Urinary bladder (tissue), 3 donors: ENCODE measurements at regions not wholly inside any gene's neighbourhood (a gene's known extent, or its start where the extent isn't known, plus 50 kb on each side); places are given as distances from the start of the nearest gene placed in this dataset.

ENCODE experiments used
- DNase-seq: peaks from one replicate; pipeline ENCODE4 v3.0.0-alpha.2; 2015; ENCODE audit errors: extremely low spot score
- H3K27ac ChIP-seq: one replicate; pipeline ENCODE4 v1.5.1; 2013; ENCODE audit warnings: low read depth, mild to moderate bottlenecking, moderate library complexity
- H3K36me3 ChIP-seq: one replicate; pipeline ENCODE4 v1.6.1; 2013; ENCODE audit warnings: mild to moderate bottlenecking, moderate library complexity; ENCODE audit not compliant: insufficient read depth
- H3K4me1 ChIP-seq: one replicate; pipeline ENCODE4 v1.6.1; 2013; ENCODE audit warnings: mild to moderate bottlenecking, moderate library complexity; ENCODE audit not compliant: insufficient read depth
- H3K4me3 ChIP-seq: one replicate; pipeline ENCODE4 v1.5.1; 2013; ENCODE audit warnings: low read depth, low read length
- WGBS: extraction: QIAGEN DNeasy Blood & Tissue Kit; methylation state at CpG from one replicate; pipeline ENCODE4 v1.1.7; 2013; 5-methylcytosine and 5-hydroxymethylcytosine counted together
- donor health status: healthy with polysubstance abuse.
- donor health status: healthy.

DNA sequence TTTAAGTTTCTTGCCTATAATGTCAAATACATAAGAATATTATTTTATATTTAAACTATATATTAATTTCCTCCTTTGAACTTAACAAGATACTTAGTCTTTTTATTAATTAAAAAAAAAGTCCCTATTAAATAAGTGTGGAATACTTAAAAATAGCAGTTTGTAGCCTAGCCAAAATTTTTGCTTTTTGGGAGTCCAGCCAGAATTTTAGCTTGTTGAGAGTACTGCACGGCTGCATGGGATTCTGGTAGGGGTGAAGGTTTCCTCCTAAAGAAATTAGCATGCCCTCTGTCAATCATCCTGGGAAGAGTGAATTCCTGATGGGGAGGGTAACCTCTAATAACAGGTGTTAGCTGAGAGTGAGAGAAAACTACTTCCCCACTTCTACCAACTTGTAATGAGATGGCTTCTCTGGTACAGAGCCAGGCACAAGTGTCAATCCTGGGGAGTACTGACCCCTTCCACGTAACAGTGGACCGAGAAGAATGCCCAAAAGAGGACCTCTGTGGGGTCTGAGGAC is 195.7 kb downstream of the SPRY2 start:
- DNase-seq = no peak
- 64% methylated on average over 3 of the region's 3 CpGs for WGBS
- Histone ChIP-seq H3K4me3 (no peak overlapping the region), H3K4me1 (no peaks in the 10 kb centered on the region), H3K36me3 (no peaks in the 10 kb centered on the region), H3K27ac (no peak overlapping the region)

DNA sequence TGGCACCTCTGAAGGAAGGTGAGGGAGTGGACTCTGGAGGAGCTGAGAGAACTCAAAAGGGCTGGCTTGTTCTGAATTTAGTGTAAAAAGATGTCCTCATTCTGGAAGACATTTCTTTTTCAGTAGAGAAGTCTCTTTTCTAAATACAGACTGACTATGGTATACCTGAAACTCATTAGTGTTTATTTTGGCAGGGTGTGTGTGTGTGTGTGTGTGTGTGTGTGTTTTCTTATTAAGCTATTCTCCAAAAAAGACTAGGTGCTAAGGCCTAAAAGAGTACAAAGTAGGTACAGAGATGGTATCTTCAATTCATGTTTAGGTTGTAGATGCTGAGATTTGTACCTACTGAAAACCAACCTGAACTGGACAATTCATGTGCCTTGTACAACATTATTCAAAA is 196.4 kb downstream of the SPRY2 start:
- no peaks in the 10 kb centered on the region for H3K36me3 ChIP-seq
- no peak for DNase-seq
- no peak overlapping the region for H3K27ac ChIP-seq
- H3K4me1 ChIP-seq = no peaks in the 10 kb centered on the region
- no peak overlapping the region for H3K4me3 ChIP-seq

DNA sequence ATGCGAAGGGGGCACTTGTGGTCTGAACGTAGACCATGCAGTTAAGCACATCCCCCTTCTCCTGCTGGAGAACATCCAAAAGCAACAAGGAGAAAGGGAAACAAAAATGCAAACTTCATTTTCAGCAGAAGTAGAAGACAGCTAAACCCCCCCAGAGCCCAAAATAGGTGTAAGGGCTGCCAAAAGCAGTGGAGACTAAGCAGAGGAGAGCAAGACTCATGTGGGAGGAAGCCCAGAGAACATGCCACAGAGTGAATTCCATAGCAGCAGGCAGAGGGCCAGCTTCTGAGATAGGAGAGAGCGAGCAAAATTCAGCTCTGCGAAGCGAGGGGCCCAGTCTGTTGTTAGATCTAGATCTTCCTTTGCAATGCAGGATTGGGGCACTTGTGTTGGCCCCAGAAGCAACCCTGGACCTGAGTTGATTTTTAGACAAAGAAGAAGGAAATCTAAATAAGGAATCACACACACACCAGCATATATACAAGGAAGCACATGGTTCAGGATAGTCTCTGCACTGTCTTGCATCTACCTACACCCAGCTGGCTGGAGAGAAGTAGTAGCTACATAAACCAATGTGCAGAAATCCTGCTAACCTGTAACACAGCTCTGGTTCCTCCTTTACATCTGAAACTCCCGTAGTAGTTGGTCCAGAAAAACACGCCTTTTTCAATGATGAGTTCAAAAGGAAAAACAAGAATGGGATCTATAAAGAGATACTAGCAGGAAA is 199.6 kb downstream of the SPRY2 start:
- Histone ChIP-seq H3K4me1 (no peaks in the 10 kb centered on the region), H3K27ac (no peak overlapping the region), H3K36me3 (no peaks in the 10 kb centered on the region), H3K4me3 (no peak overlapping the region)
- 39% methylated on average over 7 of the region's 7 CpGs for WGBS
- DNase-seq = peak; percentile 62

DNA sequence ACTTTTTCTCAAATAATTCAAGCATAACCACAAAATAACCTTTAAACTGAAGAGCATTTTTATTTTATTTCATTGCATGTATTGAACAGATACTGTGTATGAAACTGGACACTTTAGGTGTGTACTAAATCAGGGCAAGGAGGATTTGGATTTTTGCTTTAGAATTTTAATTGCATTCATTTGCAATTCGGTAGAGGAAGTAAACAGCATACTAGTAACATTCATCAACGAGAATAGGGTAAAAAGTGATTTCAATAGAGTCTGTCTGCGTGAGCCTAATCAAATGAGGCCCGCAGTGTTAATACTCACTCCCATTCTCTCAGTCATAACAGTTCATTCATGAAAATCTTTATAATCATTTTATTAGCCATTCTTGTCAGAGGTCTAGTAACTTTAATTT is 200.2 kb downstream of the SPRY2 start:
- Histone ChIP-seq H3K27ac (no peak overlapping the region), H3K36me3 (no peaks in the 10 kb centered on the region), H3K4me1 (no peaks in the 10 kb centered on the region), H3K4me3 (no peak overlapping the region)
- 37% methylated on average over 4 of the region's 4 CpGs for WGBS
- no peak for DNase-seq

DNA sequence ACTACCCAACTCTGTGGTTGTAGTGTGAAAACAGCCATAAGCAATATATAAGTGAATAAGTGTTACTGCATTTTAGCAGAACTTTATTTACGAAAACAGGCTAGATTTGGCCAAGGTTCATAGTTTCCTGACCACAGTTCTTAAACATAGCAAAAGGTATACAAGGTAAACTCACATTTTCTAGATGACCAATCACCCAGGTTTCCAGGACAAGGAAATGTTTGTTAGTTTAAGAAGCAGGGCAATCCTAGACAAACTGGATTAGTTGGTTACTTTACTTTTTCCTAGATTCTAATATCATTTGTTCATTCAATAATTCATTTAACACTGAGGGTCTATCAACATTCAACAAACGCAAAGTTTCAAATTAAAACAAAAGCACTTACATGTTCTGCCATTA is 201.7 kb downstream of the SPRY2 start:
- Histone ChIP-seq H3K27ac (no peak overlapping the region), H3K4me3 (no peak overlapping the region)
- WGBS = 94% methylated on average over 2 of the region's 2 CpGs

DNA sequence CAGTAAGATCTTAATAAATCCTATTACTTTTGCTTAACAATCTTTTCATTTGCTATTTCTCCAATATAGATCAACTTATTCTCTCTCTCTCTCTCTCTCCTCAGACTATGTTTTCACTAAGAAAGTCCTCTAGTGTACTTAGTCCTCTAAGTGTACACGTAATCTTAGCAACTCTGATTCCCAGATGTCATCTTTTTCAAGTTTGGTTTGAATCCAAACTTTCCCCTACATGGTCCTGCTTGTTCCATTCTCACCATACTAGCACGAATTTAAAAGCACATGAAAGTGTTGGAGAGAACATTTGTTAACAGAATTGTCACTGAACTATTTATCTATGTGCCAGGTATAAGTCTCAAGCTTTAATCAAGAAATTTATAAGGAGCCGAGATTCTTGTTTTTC is 202.9 kb downstream of the SPRY2 start:
- no peak for DNase-seq
- H3K4me3 ChIP-seq = no peak overlapping the region
- no peak overlapping the region for H3K27ac ChIP-seq
- no peaks in the 10 kb centered on the region for H3K36me3 ChIP-seq
- 53% methylated on average over 3 of the region's 3 CpGs for WGBS
- no peaks in the 10 kb centered on the region for H3K4me1 ChIP-seq

More for the DNA sequence above, 201.7 kb downstream of the SPRY2 start:
- H3K4me1 ChIP-seq = no peaks in the 10 kb centered on the region
- no peak for DNase-seq
- H3K36me3 ChIP-seq = no peaks in the 10 kb centered on the region

DNA sequence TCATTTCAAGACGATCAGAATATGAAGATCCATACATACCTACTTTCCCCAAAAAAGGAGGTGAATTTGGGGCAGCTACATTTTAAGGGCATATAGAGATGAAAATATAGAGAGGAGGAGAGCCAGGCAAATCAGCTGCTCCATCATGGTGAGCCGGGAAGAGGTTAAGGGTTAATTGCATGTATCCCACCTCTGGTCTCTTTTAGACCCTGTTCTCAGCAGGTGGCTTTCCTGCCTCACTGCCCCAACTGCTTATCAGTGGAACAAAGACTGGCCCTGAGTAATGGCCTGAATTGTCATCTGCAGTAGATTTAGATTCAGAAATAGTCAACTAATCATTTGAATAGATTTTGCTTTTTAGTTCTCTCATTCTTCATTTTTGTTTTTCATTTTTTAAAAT is 206.6 kb downstream of the SPRY2 start:
- H3K36me3 ChIP-seq = no peaks in the 10 kb centered on the region
- 72% methylated on average over 2 of the region's 2 CpGs for WGBS
- H3K4me1 ChIP-seq = no peaks in the 10 kb centered on the region
- H3K4me3 ChIP-seq = no peak overlapping the region
- H3K27ac ChIP-seq = no peak overlapping the region
- DNase-seq = no peak

DNA sequence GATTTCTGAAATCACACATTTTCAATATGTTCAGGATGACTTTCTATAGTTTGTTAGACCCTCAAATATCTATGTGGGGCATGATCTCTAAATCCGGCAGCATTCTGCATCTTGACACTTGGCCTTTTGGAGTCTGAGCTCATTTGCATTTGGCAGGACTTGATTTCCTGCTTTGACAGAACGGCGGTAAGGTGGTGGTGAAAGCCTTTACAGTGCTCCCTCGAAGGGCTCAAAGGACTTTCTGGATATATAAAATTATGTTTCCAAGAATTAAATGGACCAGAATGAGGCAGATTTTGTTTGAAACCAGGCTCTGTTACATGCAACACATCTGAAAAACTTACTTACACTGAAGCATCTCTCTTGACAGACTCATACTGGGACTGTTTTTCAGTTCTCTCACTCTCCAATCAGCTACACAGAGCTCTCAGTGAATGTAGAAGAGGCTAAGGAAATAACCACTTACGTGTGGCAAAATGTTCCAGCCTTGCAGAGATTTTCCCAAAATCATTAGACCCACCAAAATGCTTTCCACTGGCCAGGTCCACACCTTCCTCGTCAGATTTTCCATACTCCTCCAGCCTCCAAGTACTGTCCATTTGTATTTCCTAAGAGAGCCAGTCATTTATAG is 207.2 kb downstream of the SPRY2 start:
- no peak for DNase-seq
- H3K4me3 ChIP-seq = no peak overlapping the region
- H3K36me3 ChIP-seq = no peaks in the 10 kb centered on the region
- 50% methylated on average over 6 of the region's 6 CpGs for whole genome bisulfite sequencing
- no peaks in the 10 kb centered on the region for H3K4me1 ChIP-seq
- H3K27ac ChIP-seq = no peak overlapping the region

DNA sequence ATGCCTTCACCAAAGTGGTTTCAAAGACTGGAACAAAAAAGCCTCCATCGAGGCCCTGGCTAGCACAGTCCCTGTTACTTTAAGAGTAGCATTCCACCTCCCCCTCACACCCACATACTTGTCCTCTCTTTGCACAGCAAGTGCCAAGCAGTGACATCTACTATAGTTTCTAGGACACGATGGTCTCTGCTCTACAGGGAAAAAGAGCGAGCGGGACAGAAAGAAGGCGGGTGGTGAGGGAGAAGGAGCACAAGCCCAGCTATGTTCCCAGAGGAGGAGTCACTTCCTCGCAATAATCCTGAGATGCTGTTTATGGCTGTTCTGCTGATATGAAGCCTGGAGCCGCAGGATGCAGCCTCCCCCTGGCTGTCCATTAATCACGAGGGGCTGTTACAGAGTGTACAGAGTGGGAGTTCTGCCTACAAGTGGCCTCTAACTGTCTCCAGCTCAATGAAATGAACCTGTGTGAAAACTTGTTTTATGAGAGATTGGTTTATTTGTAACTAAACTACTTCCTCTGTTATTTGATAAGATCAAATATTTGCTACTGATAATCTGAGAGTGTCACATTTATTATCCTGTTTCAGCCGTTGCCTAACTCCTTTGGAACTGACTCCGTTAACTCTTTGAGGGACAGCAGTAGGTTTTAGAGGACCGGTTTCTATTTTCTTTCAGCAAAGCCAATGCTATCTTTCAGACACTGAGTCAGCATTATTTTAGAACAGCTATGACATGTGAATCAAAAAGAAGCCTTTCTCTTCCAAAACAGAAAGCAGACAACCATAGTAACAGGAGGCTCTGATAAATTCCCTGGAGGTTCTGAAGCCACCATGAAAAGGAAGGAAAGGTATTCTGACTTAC is 208.0 kb downstream of the SPRY2 start:
- DNase-seq = peak; percentile 67
- Histone ChIP-seq H3K36me3 (no peaks in the 10 kb centered on the region), H3K27ac (no peak overlapping the region), H3K4me3 (no peak overlapping the region), H3K4me1 (no peaks in the 10 kb centered on the region)
- 9% methylated on average over 11 of the region's 11 CpGs for WGBS

DNA sequence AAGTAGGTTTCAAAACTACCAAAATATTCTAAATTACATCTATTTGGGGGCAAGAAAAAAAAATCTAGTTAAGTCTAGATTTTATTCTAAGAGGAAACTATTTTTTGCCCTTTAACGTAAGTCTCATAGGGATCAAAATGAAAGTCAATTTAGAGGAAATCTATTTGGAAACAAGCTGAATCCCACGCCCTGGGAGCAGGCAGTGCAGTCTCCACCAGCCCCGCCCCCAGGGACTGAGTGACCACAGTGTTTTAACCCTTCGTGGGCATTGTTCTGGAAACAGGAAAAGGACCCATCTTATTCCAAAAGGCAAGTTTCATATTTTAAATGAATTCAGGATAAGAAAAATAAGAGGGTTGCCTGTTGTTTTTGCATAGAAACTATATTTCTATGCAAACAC is 209.7 kb downstream of the SPRY2 start:
- 22% methylated on average over 4 of the region's 4 CpGs for WGBS
- DNase-seq = peak; percentile 17

DNA sequence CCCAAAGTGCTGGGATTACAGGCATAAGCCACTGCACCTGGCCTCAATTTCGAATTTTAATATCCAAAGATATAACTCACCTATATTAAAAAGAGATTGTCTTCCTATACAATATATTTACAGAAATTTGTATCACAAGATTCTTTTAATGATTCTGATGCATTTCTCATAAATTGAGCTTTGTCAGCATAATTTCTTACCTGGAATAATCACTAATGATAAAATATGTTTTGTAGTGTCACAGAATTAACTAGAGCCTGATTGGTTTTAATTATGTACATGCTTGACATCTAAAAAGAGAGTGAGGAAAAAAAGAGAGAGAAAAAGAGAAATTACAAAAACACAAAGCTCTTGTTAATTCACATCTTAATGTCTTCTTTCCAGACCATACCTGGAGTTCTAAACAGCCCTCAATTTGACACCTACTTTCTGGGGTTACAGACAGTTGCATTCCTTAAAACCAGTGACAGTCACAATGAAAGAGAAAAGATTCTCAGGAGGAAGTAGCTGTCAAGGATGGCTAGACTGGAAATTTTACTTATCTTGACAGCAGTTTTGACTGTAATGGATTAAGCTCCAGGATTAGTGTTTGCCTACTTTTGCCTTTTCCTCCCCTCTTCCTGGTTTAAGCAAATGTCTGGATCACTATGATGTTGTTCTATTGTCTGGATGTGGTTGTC is 214.4 kb downstream of the SPRY2 start:
- Histone ChIP-seq H3K4me3 (no peak overlapping the region), H3K4me1 (no peaks in the 10 kb centered on the region), H3K27ac (no peak overlapping the region), H3K36me3 (no peaks in the 10 kb centered on the region)
- no peak for DNase-seq
- 83% methylated on average over 1 of the region's 1 CpG for WGBS

More for the DNA sequence above, 209.7 kb downstream of the SPRY2 start:
- Histone ChIP-seq H3K27ac (no peak overlapping the region), H3K4me1 (no peaks in the 10 kb centered on the region), H3K4me3 (no peak overlapping the region), H3K36me3 (no peaks in the 10 kb centered on the region)

DNA sequence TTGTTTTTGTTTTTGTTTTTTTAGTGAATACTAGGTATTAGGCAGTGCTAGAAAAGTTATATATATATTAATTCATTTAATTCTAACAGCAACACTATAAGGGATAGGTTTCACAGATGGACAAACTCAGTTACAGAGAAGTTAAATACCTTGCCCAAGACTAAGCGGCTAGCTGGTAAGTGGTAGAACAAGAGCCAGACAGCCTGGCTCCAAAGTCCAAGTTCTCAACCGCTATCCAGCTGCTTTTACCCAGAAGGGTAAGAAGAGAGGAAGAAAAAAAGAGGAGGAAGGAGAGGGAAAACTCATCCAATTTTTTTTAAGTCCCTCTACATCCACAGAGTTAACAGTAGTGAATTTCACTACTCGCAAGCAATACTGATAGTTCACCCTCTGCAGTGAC is 217.0 kb downstream of the SPRY2 start:
- Histone ChIP-seq H3K27ac (no peak overlapping the region), H3K36me3 (no peaks in the 10 kb centered on the region), H3K4me3 (no peak overlapping the region), H3K4me1 (no peaks in the 10 kb centered on the region)
- no peak for DNase-seq
- WGBS = over 99% methylated on average over 3 of the region's 3 CpGs

DNA sequence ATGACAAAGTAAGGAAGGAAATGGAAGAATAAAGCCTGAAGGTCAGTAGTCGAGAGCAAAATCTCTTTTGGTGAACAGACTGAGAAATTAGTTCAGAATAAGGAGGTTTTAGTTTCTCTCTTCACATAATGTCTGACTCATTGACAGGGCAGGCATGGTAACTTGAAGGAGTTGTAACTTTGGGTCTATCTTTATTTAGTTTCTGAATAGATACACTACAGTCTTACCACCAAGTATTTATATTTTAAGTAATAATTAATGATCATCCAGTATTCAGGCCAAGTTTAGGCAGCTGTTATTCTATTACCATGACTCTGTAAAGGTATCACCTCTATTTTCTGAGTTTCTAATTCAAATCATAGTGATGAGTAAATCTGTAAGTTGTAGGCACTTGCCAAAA is 219.9 kb downstream of the SPRY2 start:
- no peak overlapping the region for H3K27ac ChIP-seq
- no peak overlapping the region for H3K4me3 ChIP-seq
- 70% methylated on average over 1 of the region's 1 CpG for WGBS
- DNase-seq = no peak
- no peaks in the 10 kb centered on the region for H3K4me1 ChIP-seq
- no peaks in the 10 kb centered on the region for H3K36me3 ChIP-seq
